ENCODE measurements at regions not wholly inside any gene's neighbourhood (a gene's known extent, or its start where the extent isn't known, plus 50 kb on each side); places are given as distances from the start of the nearest gene placed in this dataset.

DNA sequence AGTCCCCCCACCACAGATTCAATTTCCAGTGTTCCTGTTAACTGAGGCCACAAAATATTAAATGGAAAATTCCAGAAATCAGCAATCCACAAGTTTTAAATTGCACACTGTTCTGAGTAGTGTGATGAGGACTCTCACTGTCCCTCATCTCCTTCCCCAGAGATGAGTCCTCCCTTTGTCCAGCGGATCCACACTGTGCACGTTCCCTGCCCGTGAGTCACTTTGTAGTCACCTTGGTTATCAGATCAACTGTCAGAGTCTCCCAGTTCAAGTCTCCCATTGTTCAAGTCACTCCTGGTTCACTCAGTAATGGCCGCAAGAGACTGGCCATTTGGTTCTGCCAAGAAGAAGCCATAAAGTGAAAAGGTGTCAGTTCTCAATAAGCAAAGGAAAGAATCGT lies 168.6 kb upstream of the AFDN start:
- no peaks in the 10 kb centered on the region for H3K79me2 ChIP-seq (ENCODE audit: control insufficient read depth, insufficient read depth, low read length)
- TF ChIP-seq, protein P1, sequence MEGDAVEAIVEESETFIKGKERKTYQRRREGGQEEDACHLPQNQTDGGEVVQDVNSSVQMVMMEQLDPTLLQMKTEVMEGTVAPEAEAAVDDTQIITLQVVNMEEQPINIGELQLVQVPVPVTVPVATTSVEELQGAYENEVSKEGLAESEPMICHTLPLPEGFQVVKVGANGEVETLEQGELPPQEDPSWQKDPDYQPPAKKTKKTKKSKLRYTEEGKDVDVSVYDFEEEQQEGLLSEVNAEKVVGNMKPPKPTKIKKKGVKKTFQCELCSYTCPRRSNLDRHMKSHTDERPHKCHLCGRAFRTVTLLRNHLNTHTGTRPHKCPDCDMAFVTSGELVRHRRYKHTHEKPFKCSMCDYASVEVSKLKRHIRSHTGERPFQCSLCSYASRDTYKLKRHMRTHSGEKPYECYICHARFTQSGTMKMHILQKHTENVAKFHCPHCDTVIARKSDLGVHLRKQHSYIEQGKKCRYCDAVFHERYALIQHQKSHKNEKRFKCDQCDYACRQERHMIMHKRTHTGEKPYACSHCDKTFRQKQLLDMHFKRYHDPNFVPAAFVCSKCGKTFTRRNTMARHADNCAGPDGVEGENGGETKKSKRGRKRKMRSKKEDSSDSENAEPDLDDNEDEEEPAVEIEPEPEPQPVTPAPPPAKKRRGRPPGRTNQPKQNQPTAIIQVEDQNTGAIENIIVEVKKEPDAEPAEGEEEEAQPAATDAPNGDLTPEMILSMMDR (conservative IDR thresholded peaks at IDR 0.05 in 1 of 2, IDR thresholded peaks at IDR 0.05 in 1 of 2; ENCODE audit: low read depth in 1 of 2, low read length in 2 of 2), result no peak
- no peak for TF ChIP-seq EZH2 (IDR thresholded peaks at IDR 0.05; ENCODE audit: low read length, missing control alignments)
- H4K20me1 ChIP-seq (ENCODE audit: control insufficient read depth, extremely low read depth, insufficient read depth, low read length), result no peaks in the 10 kb centered on the region
- H3K4me1 ChIP-seq (ENCODE audit: control insufficient read depth, extremely low read depth, insufficient read depth, low read length), result no peaks in the 10 kb centered on the region
- no peak for DNase-seq (ENCODE audit: low read depth in 2 of 2)
- H2AFZ ChIP-seq (ENCODE audit: low read length), result no peak overlapping the region
- H3K27ac ChIP-seq (ENCODE audit: insufficient read depth, low read length), result no peak overlapping the region
- H3K4me2 ChIP-seq (ENCODE audit: extremely low read depth, insufficient read depth, low read length), result no peak overlapping the region
- peaks cover 2% of the 10 kb centered on the region for H3K9me3 ChIP-seq (ENCODE audit: control insufficient read depth, insufficient read depth, low read depth, low read length)
- no peak overlapping the region for H3K4me3 ChIP-seq (replicated peaks in 1 of 4; ENCODE audit: control extremely low read depth in 1 of 4, insufficient read depth in 1 of 4, low read depth in 3 of 4, low read length in 4 of 4)
- no peaks in the 10 kb centered on the region for H3K36me3 ChIP-seq (ENCODE audit: control insufficient read depth, insufficient read depth, low read length)
- H3K9ac ChIP-seq (ENCODE audit: insufficient read depth, low read length), result no peak overlapping the region
- no peaks in the 10 kb centered on the region for H3K27me3 ChIP-seq (ENCODE audit: control insufficient read depth, insufficient read depth, low read length)

DNA sequence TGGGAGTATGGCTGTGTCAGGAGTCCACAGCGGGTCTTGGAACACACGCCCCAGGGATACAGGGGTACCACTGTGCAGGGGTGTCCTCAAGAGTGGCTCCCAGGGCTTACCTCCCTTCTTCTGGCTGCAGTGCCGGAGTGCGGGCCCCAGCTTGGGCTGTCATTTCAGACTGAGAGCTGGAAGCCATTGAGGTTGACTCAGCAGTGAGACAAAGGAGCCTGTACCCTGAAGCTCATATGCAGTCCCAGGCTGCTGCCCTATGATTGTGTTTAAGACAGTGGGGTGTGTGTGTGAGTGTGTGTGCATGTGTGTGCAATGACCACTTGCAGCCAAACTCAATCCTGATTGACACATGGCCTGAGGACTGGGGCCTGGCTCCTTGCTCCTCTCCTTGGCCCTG lies 167.7 kb upstream of the AFDN start:
- TF ChIP-seq, protein P1 (conservative IDR thresholded peaks at IDR 0.05 in 1 of 2, IDR thresholded peaks at IDR 0.05 in 1 of 2; ENCODE audit: low read depth in 1 of 2, low read length in 2 of 2), result no peak
- no peak for TF ChIP-seq EZH2 (IDR thresholded peaks at IDR 0.05; ENCODE audit: low read length, missing control alignments)
- H4K20me1 ChIP-seq (ENCODE audit: control insufficient read depth, extremely low read depth, insufficient read depth, low read length), result no peaks in the 10 kb centered on the region
- no peaks in the 10 kb centered on the region for H3K27me3 ChIP-seq (ENCODE audit: control insufficient read depth, insufficient read depth, low read length)
- no peaks in the 10 kb centered on the region for H3K36me3 ChIP-seq (ENCODE audit: control insufficient read depth, insufficient read depth, low read length)
- H3K79me2 ChIP-seq (ENCODE audit: control insufficient read depth, insufficient read depth, low read length), result no peaks in the 10 kb centered on the region
- no peak overlapping the region for H3K27ac ChIP-seq (ENCODE audit: insufficient read depth, low read length)
- no peaks in the 10 kb centered on the region for H3K4me1 ChIP-seq (ENCODE audit: control insufficient read depth, extremely low read depth, insufficient read depth, low read length)
- no peak overlapping the region for H3K4me2 ChIP-seq (ENCODE audit: extremely low read depth, insufficient read depth, low read length)
- H3K9me3 ChIP-seq (ENCODE audit: control insufficient read depth, insufficient read depth, low read depth, low read length), result peaks cover 2% of the 10 kb centered on the region
- no peak overlapping the region for H3K4me3 ChIP-seq (replicated peaks in 1 of 4; ENCODE audit: control extremely low read depth in 1 of 4, insufficient read depth in 1 of 4, low read depth in 3 of 4, low read length in 4 of 4)
- DNase-seq (ENCODE audit: low read depth in 2 of 2), result no peak
- no peak overlapping the region for H3K9ac ChIP-seq (ENCODE audit: insufficient read depth, low read length)
- H2AFZ ChIP-seq (ENCODE audit: low read length), result no peak overlapping the region

DNA sequence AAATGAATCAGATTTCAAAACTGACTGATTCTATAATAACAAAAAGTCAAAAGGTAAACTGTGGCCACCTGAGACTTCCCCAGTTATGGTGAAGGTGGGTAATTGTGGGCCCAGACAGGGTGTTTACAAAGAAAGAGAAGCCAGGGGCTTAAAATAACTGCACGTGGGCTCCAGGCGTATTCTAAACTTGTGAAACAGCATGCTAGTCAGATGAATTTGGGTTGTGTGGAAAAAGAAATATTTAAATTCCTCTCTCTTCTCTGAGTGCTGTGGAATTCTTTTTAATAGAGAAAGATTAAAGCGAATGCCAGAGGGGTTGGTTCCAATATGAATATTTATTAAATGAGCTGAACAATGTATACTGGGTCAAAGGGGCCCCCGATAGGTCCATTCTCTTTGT lies 166.3 kb upstream of the AFDN start:
- Histone ChIP-seq H3K9ac (ENCODE audit: insufficient read depth, low read length) (no peak overlapping the region), H3K4me3 (replicated peaks in 1 of 4; ENCODE audit: control extremely low read depth in 1 of 4, insufficient read depth in 1 of 4, low read depth in 3 of 4, low read length in 4 of 4) (no peak overlapping the region), H3K9me3 (ENCODE audit: control insufficient read depth, insufficient read depth, low read depth, low read length) (no peaks in the 10 kb centered on the region), H3K4me2 (ENCODE audit: extremely low read depth, insufficient read depth, low read length) (no peak overlapping the region), H3K27ac (ENCODE audit: insufficient read depth, low read length) (no peak overlapping the region), H3K4me1 (ENCODE audit: control insufficient read depth, extremely low read depth, insufficient read depth, low read length) (no peaks in the 10 kb centered on the region), H3K27me3 (ENCODE audit: control insufficient read depth, insufficient read depth, low read length) (no peaks in the 10 kb centered on the region), H4K20me1 (ENCODE audit: control insufficient read depth, extremely low read depth, insufficient read depth, low read length) (no peaks in the 10 kb centered on the region), H2AFZ (ENCODE audit: low read length) (no peak overlapping the region), H3K79me2 (ENCODE audit: control insufficient read depth, insufficient read depth, low read length) (no peaks in the 10 kb centered on the region), H3K36me3 (ENCODE audit: control insufficient read depth, insufficient read depth, low read length) (no peaks in the 10 kb centered on the region)
- DNase-seq (ENCODE audit: low read depth in 2 of 2), result no peak
- TF ChIP-seq EZH2 (IDR thresholded peaks at IDR 0.05; ENCODE audit: low read length, missing control alignments), result no peak
- TF ChIP-seq, protein P1 (conservative IDR thresholded peaks at IDR 0.05 in 1 of 2, IDR thresholded peaks at IDR 0.05 in 1 of 2; ENCODE audit: low read depth in 1 of 2, low read length in 2 of 2), result no peak

Data from fibroblast of lung (primary cell).